ENCODE measurements at regions not wholly inside any gene's neighbourhood (a gene's known extent, or its start where the extent isn't known, plus 50 kb on each side); places are given as distances from the start of the nearest gene placed in this dataset.

GRCh38 chr4:63020661-63021060 is 1388.6 kb downstream of the TECRL start:
- DNase-seq, result no peak

GRCh38 chr4:63017300-63017699 is 1392.0 kb downstream of the TECRL start:
- DNase-seq, result no peak

GRCh38 chr4:62970846-62971245 is 1438.4 kb downstream of the TECRL start:
- no peak for DNase-seq

GRCh38 chr4:62960415-62960814 is 1448.8 kb downstream of the TECRL start:
- no peak for DNase-seq

- no peak for DNase-seq
Observed at GRCh38 chr4:62953752-62954151, 1455.5 kb downstream of the TECRL start.

- DNase-seq, result no peak
Observed at GRCh38 chr4:62952366-62952765, 1456.9 kb downstream of the TECRL start.

- no peak for DNase-seq
Observed at GRCh38 chr4:62948108-62948507, 1461.1 kb downstream of the TECRL start.

GRCh38 chr4:62940229-62940628 is 1469.0 kb downstream of the TECRL start:
- DNase-seq, result no peak

GRCh38 chr4:62930884-62931283 is 1478.4 kb downstream of the TECRL start:
- DNase-seq, result no peak

- no peak for DNase-seq
Observed at GRCh38 chr4:62928483-62928882, 1480.8 kb downstream of the TECRL start.

- no peak for DNase-seq
Observed at GRCh38 chr4:62927574-62927973, 1481.7 kb downstream of the TECRL start.

- no peak for DNase-seq
Observed at GRCh38 chr4:62923783-62924182, 1485.5 kb downstream of the TECRL start.

- no peak for DNase-seq
Observed at GRCh38 chr4:62917649-62918048, 1491.6 kb downstream of the TECRL start.

- DNase-seq, result no peak
Observed at GRCh38 chr4:62914758-62915157, 1494.5 kb downstream of the TECRL start.

- no peak for DNase-seq
Observed at GRCh38 chr4:62913065-62913464, 1496.2 kb downstream of the TECRL start.

GRCh38 chr4:62912531-62912930 is 1496.7 kb downstream of the TECRL start:
- DNase-seq, result no peak

GRCh38 chr4:62909238-62909637 is 1500.0 kb downstream of the TECRL start:
- DNase-seq, result no peak

- DNase-seq, result no peak
Observed at GRCh38 chr4:62901101-62901500, 1508.1 kb downstream of the TECRL start.

- no peak for DNase-seq
Observed at GRCh38 chr4:62899646-62900364, 1509.4 kb downstream of the TECRL start.

- no peak for DNase-seq
Observed at GRCh38 chr4:62898115-62898514, 1511.1 kb downstream of the TECRL start.

GRCh38 chr4:62896721-62897120 is 1512.5 kb downstream of the TECRL start:
- no peak for DNase-seq

GRCh38 chr4:62881901-62882300 is 1527.3 kb downstream of the TECRL start:
- no peak for DNase-seq

GRCh38 chr4:62881210-62881609 is 1528.0 kb downstream of the TECRL start:
- no peak for DNase-seq

- no peak for DNase-seq
Observed at GRCh38 chr4:62872856-62873255, 1536.4 kb downstream of the TECRL start.

- DNase-seq, result no peak
Observed at GRCh38 chr4:62871078-62871477, 1538.2 kb downstream of the TECRL start.

Measured in NK-92 treated with Interleukin-12 subunit alpha and Interleukin-12 subunit beta, amount 100 ng/mL, for 24 hours (cell line).